Activated CD8-positive, alpha-beta T cell treated with anti-CD3 and anti-CD28 coated beads for 36 hours (primary cell): ENCODE measurements at regions not wholly inside any gene's neighbourhood (a gene's known extent, or its start where the extent isn't known, plus 50 kb on each side); places are given as distances from the start of the nearest gene placed in this dataset.

Experiments
- ATAC-seq: fragments of 200-7000 bp; cut with Tn5 transposase; one replicate; pipeline ENCODE4 v1.10.0; 2021; ENCODE audit warnings: mild to moderate bottlenecking, moderate library complexity
- CTCF ChIA-PET: fragments of 350-600 bp; sonication (Branson Sonifier 250); formaldehyde crosslinking; loops from one replicate; lab custom pipeline; 2021; ENCODE audit warnings: antibody characterized with exemption; lab: Charles Lee
- POLR2A ChIA-PET: fragments of 350-600 bp; sonication (Branson Sonifier 250); formaldehyde crosslinking; loops from one replicate; lab custom pipeline; 2021; ENCODE audit warnings: antibody characterized with exemption; lab: Charles Lee
- DNase-seq: peaks from one replicate; pipeline ENCODE4 v3.0.0-alpha.2; 2020
- H3K27ac Mint-ChIP-seq: one replicate; pipeline ENCODE4 v1.8.0; 2021; ENCODE audit warnings: mild to moderate bottlenecking, mixed read lengths
- H3K27me3 Mint-ChIP-seq: one replicate; pipeline ENCODE4 v1.8.0; 2021; ENCODE audit warnings: mixed read lengths
- H3K36me3 Mint-ChIP-seq: one replicate; pipeline ENCODE4 v1.8.0; 2021; ENCODE audit warnings: low read depth, mixed read lengths
- H3K4me1 Mint-ChIP-seq: one replicate; pipeline ENCODE4 v1.8.0; 2021; ENCODE audit warnings: low read depth, mixed read lengths
- H3K4me3 Mint-ChIP-seq: one replicate; pipeline ENCODE4 v1.8.0; 2021; ENCODE audit warnings: mild to moderate bottlenecking, moderate library complexity, mixed read lengths
- H3K9me3 Mint-ChIP-seq: one replicate; pipeline ENCODE4 v1.8.0; 2021; ENCODE audit warnings: mixed read lengths
- CTCF ChIP-seq: fragments of 200-600 bp; IDR thresholded peaks from one replicate; pipeline ENCODE4 v1.8.0; 2022; ENCODE audit warnings: antibody characterized with exemption, mild to moderate bottlenecking
- intact Hi-C: fragments of 100-400 bp; cut with micrococcal nuclease; formaldehyde crosslinking; loops from one replicate; pipeline ENCODE4 v1.10.0; 2022

GRCh38 chr10:107619139-107619538, 454.6 kb upstream of the SORCS1 start:
- no peak for DNase-seq
- no peak for ATAC-seq
- POLR2A ChIA-PET = no interaction called here
- intact Hi-C loops = no loop called here
- Mint-ChIP-seq H3K27ac (no peak overlapping the region), H3K27me3 (no peaks in the 10 kb centered on the region), H3K4me1 (no peaks in the 10 kb centered on the region), H3K9me3 (peaks cover 3% of the 10 kb centered on the region), H3K4me3 (no peak overlapping the region), H3K36me3 (no peaks in the 10 kb centered on the region)
- CTCF ChIA-PET = no interaction called here
- TF ChIP-seq CTCF = no peak

GRCh38 chr10:107618504-107618994, 454.0 kb upstream of the SORCS1 start:
- Mint-ChIP-seq H3K27ac (no peak overlapping the region), H3K27me3 (no peaks in the 10 kb centered on the region), H3K9me3 (peaks cover 3% of the 10 kb centered on the region), H3K4me1 (no peaks in the 10 kb centered on the region), H3K36me3 (no peaks in the 10 kb centered on the region), H3K4me3 (no peak overlapping the region)
- DNase-seq (no peak), ATAC-seq (no peak)
- CTCF ChIA-PET = no interaction called here
- intact Hi-C loops = no loop called here
- no peak for TF ChIP-seq CTCF
- POLR2A ChIA-PET = no interaction called here

GRCh38 chr10:107616463-107617410, 452.2 kb upstream of the SORCS1 start:
- no peak overlapping the region for H3K4me3 Mint-ChIP-seq
- no peak overlapping the region for H3K27ac Mint-ChIP-seq
- ChIA-PET POLR2A (no interaction called here), CTCF (no interaction called here)
- H3K9me3 Mint-ChIP-seq = peaks cover 3% of the 10 kb centered on the region
- no peaks in the 10 kb centered on the region for H3K27me3 Mint-ChIP-seq
- intact Hi-C loops = no loop called here
- ATAC-seq (no peak), DNase-seq (no peak)
- TF ChIP-seq CTCF = no peak
- no peaks in the 10 kb centered on the region for H3K36me3 Mint-ChIP-seq
- H3K4me1 Mint-ChIP-seq = no peaks in the 10 kb centered on the region

GRCh38 chr10:107616031-107616430, 451.5 kb upstream of the SORCS1 start:
- H3K27ac Mint-ChIP-seq = no peak overlapping the region
- no peak for TF ChIP-seq CTCF
- CTCF ChIA-PET = no interaction called here
- ATAC-seq = no peak
- H3K4me1 Mint-ChIP-seq = no peaks in the 10 kb centered on the region
- POLR2A ChIA-PET = no interaction called here
- no peaks in the 10 kb centered on the region for H3K27me3 Mint-ChIP-seq
- no peak overlapping the region for H3K4me3 Mint-ChIP-seq
- H3K36me3 Mint-ChIP-seq = no peaks in the 10 kb centered on the region
- DNase-seq = no peak
- peaks cover 3% of the 10 kb centered on the region for H3K9me3 Mint-ChIP-seq
- intact Hi-C loops = no loop called here

- Mint-ChIP-seq H3K27ac (no peak overlapping the region), H3K4me1 (no peaks in the 10 kb centered on the region), H3K4me3 (no peak overlapping the region), H3K36me3 (no peaks in the 10 kb centered on the region), H3K9me3 (peaks cover 3% of the 10 kb centered on the region), H3K27me3 (no peaks in the 10 kb centered on the region)
- ChIA-PET CTCF (no interaction called here), POLR2A (no interaction called here)
- DNase-seq (no peak), ATAC-seq (no peak)
- intact Hi-C loops = no loop called here
- TF ChIP-seq CTCF = no peak
These were observed 450.6 kb upstream of the SORCS1 start for GRCh38 chr10:107614939-107615685.
